DMS153 (cell line): ENCODE measurements at regions not wholly inside any gene's neighbourhood (a gene's known extent, or its start where the extent isn't known, plus 50 kb on each side); places are given as distances from the start of the nearest gene placed in this dataset.
"Not testable (repeated sequence)": the region's sequence is repeated elsewhere in the genome, so short reads cannot be mapped to it uniquely, and the experiment has no call there.

Experiments
- DNase-seq: peaks from one replicate; lab custom pipeline; 2025; lab: John Stamatoyannopoulos, UW

- DNase-seq, result no peak
These were observed 372.2 kb downstream of the NFIB start for GRCh38 chr9:13941714-13942113.

GRCh38 chr9:13939701-13940490 lies 374.0 kb downstream of the NFIB start:
- DNase-seq, result no peak

DNA sequence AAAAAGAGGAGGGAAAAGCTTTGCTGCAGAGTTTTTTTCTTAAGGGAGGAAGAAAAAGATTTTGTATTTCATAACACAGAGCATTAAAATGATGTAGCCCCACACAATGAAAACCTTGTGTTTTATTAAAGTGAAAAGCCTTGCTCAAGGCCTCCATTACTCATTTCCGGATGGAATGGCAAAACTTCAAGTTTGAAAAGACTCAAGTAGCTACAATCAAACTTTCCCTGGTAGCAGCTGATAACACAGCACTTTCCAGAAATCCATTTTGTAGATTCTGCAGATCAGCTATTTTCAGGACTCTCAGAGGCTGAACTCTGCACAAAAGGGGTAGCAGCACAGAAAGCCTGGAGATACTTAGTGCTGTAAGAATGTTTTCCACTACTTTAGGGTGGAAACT lies 374.8 kb downstream of the NFIB start:
- DNase-seq, result no peak

- DNase-seq, result peak; percentile 54
These were observed 379.5 kb downstream of the NFIB start for GRCh38 chr9:13934416-13934815.

DNA sequence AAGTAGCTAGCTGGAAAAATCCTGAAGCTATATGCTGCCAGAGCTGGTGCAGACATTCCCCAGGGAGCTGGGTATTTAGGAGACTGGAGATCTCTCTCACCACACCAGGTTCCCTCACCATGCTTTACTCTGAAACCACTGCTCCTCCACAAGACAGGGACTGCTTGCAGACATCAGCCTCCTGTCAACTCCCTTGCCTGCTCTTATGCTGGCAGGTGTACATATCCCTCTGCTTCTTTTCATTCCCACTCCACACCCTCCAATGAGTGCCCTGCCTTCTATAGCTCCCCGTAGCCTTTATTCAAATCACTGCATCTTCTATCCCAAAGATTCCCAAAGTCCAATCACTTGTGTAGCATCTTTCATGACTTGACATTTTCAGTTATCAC lies 380.7 kb downstream of the NFIB start:
- DNase-seq, result no peak

DNA sequence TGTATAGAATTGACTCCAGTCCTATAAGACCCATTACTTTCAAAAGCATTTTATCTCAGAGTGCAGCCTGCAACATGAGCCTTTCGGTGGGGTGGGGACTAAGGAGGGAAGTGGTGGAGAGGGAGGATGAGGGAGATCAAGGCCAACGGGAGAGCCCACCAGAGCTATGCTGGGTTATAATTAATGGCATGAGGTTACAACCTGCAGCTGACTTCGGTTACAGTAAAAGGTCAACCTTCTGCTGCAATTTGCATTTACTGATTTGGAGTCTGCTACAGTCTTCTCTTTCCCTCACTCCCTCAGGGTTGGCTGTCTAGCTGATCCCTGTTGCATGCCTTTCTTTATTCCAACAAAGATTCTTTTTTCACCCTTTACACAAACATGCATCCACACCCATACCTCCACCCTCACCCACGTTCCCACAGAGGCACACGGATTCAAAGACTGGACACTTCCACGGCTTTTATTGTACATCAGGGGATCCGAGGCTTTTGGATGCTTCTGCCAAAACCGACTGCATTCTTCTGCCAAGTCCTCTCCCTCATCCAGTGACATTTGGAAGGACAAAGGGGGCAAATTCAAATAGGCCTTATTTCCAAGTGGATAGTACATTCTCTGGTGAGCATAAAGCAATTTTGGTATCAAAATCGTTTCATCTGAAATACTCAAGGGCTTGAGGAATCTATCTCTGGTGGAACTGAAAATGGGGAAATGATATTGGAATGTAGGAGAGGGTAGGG lies 381.2 kb downstream of the NFIB start:
- no peak for DNase-seq

- DNase-seq, result no peak
These were observed 384.9 kb downstream of the NFIB start for GRCh38 chr9:13929013-13929412.

GRCh38 chr9:13923381-13923780 lies 390.6 kb downstream of the NFIB start:
- no peak for DNase-seq

- no peak for DNase-seq
These were observed 393.4 kb downstream of the NFIB start for GRCh38 chr9:13920557-13920956.

GRCh38 chr9:13919401-13919800 lies 394.5 kb downstream of the NFIB start:
- no peak for DNase-seq

DNA sequence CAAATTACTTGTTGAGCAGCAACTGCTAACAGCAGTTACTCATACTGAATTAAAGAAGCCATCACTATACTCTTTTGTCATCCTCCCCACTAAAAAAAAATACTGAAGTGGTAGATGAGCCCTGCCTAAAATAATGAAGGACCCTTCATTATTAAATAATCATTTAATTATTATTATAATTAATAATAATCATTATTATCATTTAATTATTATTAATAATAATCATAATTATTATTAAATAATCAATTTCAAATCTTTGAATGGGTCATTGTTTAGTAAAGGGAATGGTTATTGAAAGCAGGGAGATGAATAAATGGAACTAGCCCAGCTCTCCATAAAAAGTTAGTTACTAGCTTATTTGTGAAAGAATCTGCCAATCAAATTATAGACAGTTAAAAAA lies 396.4 kb downstream of the NFIB start:
- no peak for DNase-seq

DNA sequence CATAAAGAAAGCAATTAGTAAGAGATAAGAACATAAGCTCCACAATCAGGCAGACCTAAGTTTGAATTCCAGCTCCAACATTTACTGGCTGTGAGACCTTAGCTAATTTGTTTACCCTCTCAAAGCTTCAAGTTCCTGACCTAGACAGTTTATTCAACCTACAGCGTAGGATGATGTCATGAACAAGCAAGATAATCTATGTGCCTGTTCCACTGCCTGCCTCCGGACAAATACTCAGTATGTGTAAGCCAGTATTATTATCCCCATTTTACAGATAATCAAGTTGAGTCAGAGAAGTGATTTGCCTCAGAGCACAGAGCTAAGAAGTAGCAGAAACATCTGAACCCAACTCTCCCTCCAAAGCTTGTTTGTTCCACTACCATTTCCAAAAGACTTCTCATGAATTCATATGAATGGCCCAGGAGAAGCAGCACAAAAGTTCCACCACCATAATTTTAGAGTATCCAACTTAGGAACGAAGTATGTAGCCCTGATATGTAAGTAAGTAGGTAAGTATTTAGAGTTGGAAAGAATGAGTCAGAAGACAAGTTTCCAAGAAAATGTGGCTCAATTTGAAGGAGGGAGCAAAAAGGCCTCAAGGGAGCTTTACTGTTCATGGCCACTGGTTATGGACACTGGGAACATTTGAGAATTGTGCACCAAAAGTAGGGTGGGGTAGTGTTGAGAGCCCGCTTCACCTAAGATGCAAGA lies 398.2 kb downstream of the NFIB start:
- DNase-seq, result no peak

DNA sequence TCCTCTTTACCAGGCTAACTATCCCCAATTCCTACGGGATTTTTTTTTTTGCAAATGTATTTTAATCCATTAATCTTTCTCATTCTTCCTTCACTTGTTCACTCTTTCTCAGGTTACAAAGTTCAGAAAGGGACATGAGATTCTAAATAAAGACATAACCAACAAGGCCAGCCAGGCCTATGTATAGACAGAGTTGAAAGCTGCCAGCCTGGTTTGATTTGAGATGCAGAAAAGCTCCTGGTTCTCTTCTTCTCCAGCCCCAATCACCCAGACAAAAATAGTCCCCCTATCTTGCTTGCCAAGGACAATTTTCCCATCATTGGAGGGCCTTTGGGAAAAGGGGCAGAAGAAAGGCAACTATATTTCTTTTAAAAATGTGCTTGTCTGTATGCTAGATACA lies 398.8 kb downstream of the NFIB start:
- no peak for DNase-seq

- DNase-seq, result no peak
These were observed 402.5 kb downstream of the NFIB start for GRCh38 chr9:13911473-13911872.

DNA sequence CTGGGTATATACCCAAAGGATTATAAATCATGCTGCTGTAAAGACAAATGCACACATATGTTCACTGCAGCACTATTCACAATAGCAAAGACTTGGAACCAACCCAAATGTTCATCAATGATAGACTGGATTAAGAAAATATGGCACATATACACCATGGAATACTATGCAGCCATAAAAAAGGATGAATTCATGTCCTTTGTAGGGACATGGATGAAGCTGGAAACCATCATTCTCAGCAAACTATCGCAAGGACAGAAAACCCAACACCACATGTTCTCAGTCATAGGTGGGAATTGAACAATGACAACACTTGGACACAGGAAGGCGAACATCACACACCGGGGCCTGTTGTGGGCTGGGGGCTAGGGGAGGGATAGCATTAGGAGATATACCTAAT lies 406.1 kb downstream of the NFIB start:
- DNase-seq, result not testable (repeated sequence)

- DNase-seq, result no peak
These were observed 409.2 kb downstream of the NFIB start for GRCh38 chr9:13904746-13905145.

GRCh38 chr9:13904311-13904710 lies 409.6 kb downstream of the NFIB start:
- DNase-seq, result no peak

DNA sequence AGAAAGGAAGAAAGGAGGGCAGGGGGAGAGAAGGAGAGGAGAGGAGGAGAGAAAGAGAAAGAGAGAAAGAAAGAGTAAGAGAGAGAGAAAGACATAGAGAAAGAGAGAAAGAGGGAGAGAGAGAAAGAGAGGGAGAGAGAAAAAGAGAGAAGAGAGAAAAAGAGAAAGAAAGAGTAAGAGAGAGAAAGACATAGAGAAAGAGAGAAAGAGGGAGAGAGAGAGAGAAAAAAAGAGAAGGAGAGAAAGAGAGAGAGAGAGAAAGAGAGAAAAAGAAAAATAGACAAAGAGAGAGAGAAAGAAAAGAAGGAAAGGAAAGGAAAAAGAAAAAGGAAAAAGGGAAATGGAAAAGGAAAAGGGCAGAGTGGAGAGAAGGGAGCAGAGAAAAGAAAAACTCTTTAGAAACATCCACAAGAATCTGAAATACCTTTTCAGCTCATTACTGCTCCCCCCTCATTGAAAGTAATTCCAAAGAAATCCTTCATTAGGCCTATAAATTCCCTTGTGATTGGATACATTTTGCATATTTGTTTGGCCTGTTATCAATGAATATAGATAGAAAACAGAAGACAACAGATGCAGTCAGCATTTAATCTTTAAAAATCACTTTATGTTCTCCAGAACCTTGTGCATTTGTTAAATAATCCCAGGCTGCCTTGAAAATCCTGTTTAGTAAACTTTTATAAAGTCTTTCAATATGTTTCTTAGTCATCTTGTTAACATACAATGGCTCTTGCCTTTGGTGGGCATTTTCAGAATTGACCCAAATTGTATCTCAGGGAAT lies 411.5 kb downstream of the NFIB start:
- no peak for DNase-seq

- no peak for DNase-seq
These were observed 412.8 kb downstream of the NFIB start for GRCh38 chr9:13901176-13901575.

GRCh38 chr9:13900449-13900848 lies 413.5 kb downstream of the NFIB start:
- DNase-seq, result no peak

GRCh38 chr9:13899924-13900323 lies 414.0 kb downstream of the NFIB start:
- no peak for DNase-seq

DNA sequence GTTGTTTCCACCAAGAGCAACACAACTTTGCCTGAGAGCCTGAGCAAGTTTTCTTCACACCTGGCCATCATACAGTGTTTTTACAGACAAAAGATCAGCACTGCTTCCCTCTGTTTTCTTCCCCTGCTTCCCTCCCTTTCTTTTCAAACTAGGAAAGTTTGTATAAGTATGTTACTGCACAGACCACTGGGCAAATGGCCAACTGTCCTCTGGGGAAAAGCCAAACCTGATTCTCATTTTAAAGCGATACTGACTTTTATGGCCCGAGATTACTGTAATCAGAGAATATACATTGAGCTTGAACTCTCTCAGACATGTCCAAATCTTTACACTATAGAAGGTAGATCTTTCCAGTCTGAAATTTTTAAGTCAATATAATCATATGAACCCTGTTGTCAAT lies 415.0 kb downstream of the NFIB start:
- no peak for DNase-seq
